Ascending aorta (tissue), 2 donors: ENCODE measurements at regions not wholly inside any gene's neighbourhood (a gene's known extent, or its start where the extent isn't known, plus 50 kb on each side); places are given as distances from the start of the nearest gene placed in this dataset.

Experiments used
- DNase-seq, 2 donors: peaks; one replicate each; pipeline ENCODE4 v3.0.0-alpha.2; 2019; ENCODE audit warnings: low spot score in 2 of 2
- H3K27ac ChIP-seq, 2 donors: fragments of 200-600 bp; sonication (generic); one replicate each; pipeline ENCODE4 v1.5.1; 2016 to 2017; ENCODE audit warnings: mild to moderate bottlenecking in 1 of 2
- H3K27me3 ChIP-seq: fragments of 200-600 bp; sonication (generic); one replicate; pipeline ENCODE4 v1.5.1; 2017
- H3K36me3 ChIP-seq, 2 donors: fragments of 200-600 bp; sonication (generic); one replicate each; pipeline ENCODE4 v1.5.1; 2016
- H3K4me1 ChIP-seq, 2 donors: fragments of 200-600 bp; sonication (generic); one replicate each; pipeline ENCODE4 v1.5.1; 2016 to 2017; ENCODE audit warnings: mild to moderate bottlenecking in 1 of 2
- H3K4me3 ChIP-seq, 2 donors: fragments of 200-600 bp; sonication (generic); one replicate each; pipeline ENCODE4 v1.5.1; 2016 to 2017; ENCODE audit warnings: mild to moderate bottlenecking in 1 of 2
- H3K9me3 ChIP-seq, 2 donors: fragments of 200-600 bp; sonication (generic); one replicate each; pipeline ENCODE4 v1.5.1; 2016
- intact Hi-C: fragments of 100-400 bp; cut with DNase I; formaldehyde crosslinking; loops from one replicate; pipeline ENCODE4 v1.15.1; 2023
- TF ChIP-seq, protein P1 (sequence below), 3 experiments: fragments of 200-600 bp in 2 of 3; fragments of 450-650 bp in 1 of 3; sonication (generic) in 2 of 3; IDR thresholded peaks; one replicate each; pipeline ENCODE4 v1.5.1; 2016 to 2019; ENCODE audit warnings: antibody characterized with exemption in 3 of 3, mild to moderate bottlenecking in 1 of 3, moderate library complexity in 1 of 3

DNA sequence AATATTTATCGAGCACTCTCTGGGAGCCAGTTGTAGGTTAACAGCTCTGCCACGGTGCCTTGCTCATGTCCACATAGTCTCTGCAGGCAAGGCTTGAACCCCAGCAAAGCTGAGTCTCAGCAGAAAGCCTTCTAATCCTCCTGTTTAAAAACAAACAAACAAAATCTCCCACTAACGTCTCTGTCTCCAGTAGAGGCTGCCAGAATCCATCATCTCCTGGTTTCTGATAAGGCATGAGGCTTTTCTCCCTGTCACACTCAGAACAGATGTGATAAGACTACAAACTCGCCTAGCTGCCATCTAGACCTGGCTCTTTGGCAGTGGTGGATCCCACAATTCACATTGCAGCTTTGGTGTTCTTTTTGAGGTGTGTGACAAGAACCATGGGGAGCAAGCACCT lies 813.2 kb downstream of the AACS start:
- no peak for DNase-seq
- intact Hi-C loops, result no loop called here
- H3K4me3 ChIP-seq, result no peak overlapping the region
- TF ChIP-seq, protein P1, sequence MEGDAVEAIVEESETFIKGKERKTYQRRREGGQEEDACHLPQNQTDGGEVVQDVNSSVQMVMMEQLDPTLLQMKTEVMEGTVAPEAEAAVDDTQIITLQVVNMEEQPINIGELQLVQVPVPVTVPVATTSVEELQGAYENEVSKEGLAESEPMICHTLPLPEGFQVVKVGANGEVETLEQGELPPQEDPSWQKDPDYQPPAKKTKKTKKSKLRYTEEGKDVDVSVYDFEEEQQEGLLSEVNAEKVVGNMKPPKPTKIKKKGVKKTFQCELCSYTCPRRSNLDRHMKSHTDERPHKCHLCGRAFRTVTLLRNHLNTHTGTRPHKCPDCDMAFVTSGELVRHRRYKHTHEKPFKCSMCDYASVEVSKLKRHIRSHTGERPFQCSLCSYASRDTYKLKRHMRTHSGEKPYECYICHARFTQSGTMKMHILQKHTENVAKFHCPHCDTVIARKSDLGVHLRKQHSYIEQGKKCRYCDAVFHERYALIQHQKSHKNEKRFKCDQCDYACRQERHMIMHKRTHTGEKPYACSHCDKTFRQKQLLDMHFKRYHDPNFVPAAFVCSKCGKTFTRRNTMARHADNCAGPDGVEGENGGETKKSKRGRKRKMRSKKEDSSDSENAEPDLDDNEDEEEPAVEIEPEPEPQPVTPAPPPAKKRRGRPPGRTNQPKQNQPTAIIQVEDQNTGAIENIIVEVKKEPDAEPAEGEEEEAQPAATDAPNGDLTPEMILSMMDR (IDR thresholded peaks at IDR 0.05), result no peak
- no peak overlapping the region for H3K27ac ChIP-seq
- H3K27me3 ChIP-seq, result no peaks in the 10 kb centered on the region
- no peaks in the 10 kb centered on the region for H3K36me3 ChIP-seq
- no peaks in the 10 kb centered on the region for H3K9me3 ChIP-seq
- H3K4me1 ChIP-seq, result no peaks in the 10 kb centered on the region

DNA sequence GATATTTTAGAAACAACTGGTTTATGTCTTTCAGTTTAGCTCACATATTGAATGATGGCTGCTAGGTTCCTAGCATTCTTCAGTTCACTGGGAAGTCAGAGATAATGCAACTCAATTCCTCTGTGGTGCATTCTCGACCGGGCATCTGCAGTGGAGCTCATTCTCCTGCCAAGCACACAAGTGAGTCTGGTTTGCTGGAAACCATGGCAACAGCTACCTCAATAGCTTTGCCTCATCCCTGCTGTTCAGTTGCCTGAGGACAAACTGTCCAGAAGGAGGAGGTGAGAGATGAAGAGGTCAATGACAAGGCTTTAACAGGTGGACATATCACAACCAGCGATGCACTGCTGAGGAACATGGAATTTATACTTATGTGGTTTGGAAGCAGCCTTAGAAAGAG lies 816.9 kb downstream of the AACS start:
- Histone ChIP-seq H3K9me3 (no peaks in the 10 kb centered on the region), H3K4me3 (no peak overlapping the region), H3K27me3 (no peaks in the 10 kb centered on the region), H3K4me1 (no peaks in the 10 kb centered on the region), H3K27ac (no peak overlapping the region), H3K36me3 (no peaks in the 10 kb centered on the region)
- TF ChIP-seq, protein P1 (IDR thresholded peaks at IDR 0.05), result no peak
- intact Hi-C loops, result no loop called here
- no peak for DNase-seq

DNA sequence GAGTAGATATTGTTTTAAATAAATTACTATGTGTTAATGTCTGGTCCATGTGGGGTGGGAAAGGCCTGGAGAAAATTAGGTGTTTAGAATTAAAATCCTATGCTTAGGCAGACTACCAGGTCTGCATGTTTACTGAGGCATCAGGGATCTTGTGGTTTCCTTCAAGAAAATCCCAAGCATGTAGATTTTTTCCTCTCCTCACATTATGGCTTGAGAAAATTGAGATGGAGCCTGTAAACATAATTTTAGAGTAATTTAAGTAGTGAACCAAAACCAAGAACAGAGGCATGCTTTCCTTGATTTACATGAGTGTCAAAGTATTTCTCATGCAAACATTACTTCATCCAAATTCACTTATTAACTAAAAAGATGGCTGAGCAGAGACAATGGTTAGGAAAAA lies 823.7 kb downstream of the AACS start:
- intact Hi-C loops, result no loop called here
- no peak for DNase-seq
- Histone ChIP-seq H3K4me1 (peaks cover 2% of the 10 kb centered on the region in 2 donors), H3K27me3 (no peaks in the 10 kb centered on the region), H3K4me3 (no peak overlapping the region), H3K9me3 (no peaks in the 10 kb centered on the region), H3K36me3 (no peaks in the 10 kb centered on the region), H3K27ac (no peak overlapping the region)
- TF ChIP-seq, protein P1 (IDR thresholded peaks at IDR 0.05), result no peak

DNA sequence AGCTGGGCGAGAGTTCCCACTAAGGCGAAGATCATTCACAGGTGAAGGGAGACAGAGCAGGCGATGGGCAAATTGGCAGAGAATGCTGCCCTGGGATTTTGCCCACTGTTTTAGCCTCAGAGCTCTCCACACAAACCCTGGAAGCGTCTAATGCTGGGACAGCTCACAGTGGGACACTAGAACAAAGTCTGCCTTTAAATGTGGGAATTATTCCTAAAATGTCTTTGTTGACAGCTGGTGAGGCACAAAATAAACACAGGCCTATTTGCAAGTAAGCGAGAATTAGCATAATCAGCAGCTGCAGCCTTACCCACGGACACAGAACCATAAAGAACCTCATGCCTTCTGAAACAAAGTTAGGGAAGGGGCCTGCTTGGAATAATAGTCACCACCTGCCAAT lies 824.5 kb downstream of the AACS start:
- H3K36me3 ChIP-seq, result no peaks in the 10 kb centered on the region
- intact Hi-C loops, result no loop called here
- peaks cover 2% of the 10 kb centered on the region in 2 donors for H3K4me1 ChIP-seq
- H3K9me3 ChIP-seq, result no peaks in the 10 kb centered on the region
- TF ChIP-seq, protein P1 (IDR thresholded peaks at IDR 0.05), result no peak
- no peak for DNase-seq
- H3K27me3 ChIP-seq, result no peaks in the 10 kb centered on the region
- H3K27ac ChIP-seq, result peak overlapping the region; percentile 15 to 32
- H3K4me3 ChIP-seq, result no peak overlapping the region

DNA sequence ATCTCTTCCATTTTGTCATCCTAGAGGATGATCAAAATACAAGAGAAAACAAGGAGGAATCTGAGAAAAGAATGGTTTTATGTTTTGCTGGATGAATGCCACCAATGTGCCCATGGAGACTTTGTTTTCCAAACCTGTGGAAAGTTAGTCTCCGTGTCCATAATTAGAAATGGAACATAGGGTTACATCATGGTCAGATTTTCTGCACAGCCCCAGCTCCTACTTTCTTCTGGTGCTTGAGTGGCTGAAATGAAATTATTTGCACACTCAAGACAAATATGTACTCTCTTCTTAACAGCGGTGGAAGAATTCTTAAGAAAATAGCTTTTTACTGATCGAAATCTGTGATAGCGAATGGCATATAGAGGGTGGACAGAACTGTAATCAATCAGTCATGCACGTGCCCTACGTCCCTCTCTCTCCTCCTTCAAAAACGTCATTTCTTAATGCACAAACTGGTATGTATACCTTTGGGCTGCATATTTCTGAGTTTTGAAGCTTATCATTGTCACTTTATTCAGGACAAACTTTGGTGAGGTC lies 825.2 kb downstream of the AACS start:
- TF ChIP-seq, protein P1 (IDR thresholded peaks at IDR 0.05), result no peak
- peaks cover 2% of the 10 kb centered on the region in 2 donors for H3K4me1 ChIP-seq
- peak overlapping the region in 1 of 2 donors; percentile 14 for H3K4me3 ChIP-seq
- DNase-seq, result no peak
- intact Hi-C loops, result no loop called here
- no peaks in the 10 kb centered on the region for H3K27me3 ChIP-seq
- peak overlapping the region in 1 of 2 donors; percentile 32 for H3K27ac ChIP-seq
- no peaks in the 10 kb centered on the region for H3K9me3 ChIP-seq
- H3K36me3 ChIP-seq, result no peaks in the 10 kb centered on the region

DNA sequence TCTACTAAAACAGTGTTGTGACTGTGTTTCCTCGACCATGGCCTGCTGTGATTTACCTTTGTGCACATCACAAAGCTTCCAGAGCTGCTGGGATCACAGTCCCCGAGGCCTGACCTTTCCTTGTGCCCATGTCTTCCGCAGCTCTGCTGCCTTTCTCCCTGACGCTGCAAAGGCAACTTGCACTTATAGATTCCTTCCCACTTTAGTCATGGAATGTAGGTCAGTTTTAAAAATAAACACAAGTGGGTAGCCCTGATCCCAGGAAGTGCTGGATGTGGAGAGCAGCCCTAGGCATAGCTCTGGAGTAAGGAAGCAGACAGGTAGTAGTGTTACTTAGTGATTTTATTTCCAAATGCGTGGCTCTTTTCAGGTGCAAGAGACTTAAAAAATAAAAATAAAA lies 825.7 kb downstream of the AACS start:
- Histone ChIP-seq H3K27me3 (no peaks in the 10 kb centered on the region), H3K36me3 (no peaks in the 10 kb centered on the region), H3K4me1 (peaks cover 2% of the 10 kb centered on the region in 2 donors), H3K27ac (peak overlapping the region in 1 of 2 donors; percentile 11), H3K4me3 (peak overlapping the region in 1 of 2 donors; percentile 14), H3K9me3 (no peaks in the 10 kb centered on the region)
- TF ChIP-seq, protein P1 (IDR thresholded peaks at IDR 0.05), result no peak
- no peak for DNase-seq
- intact Hi-C loops, result no loop called here
